ENCODE measurements at regions not wholly inside any gene's neighbourhood (a gene's known extent, or its start where the extent isn't known, plus 50 kb on each side); places are given as distances from the start of the nearest gene placed in this dataset.

- Histone ChIP-seq H3K4me3 (no peak overlapping the region), H3K4me2 (no peak overlapping the region), H3K9me3 (ENCODE audit: low read depth) (no peaks in the 10 kb centered on the region), H3K36me3 (no peaks in the 10 kb centered on the region), H3K27me3 (no peaks in the 10 kb centered on the region), H3K27ac (no peak overlapping the region), H3F3A (ENCODE audit: low read depth) (no peaks in the 10 kb centered on the region), H3K4me1 (peaks cover 13% of the 10 kb centered on the region), H4K20me1 (ENCODE audit: low read depth) (no peaks in the 10 kb centered on the region), H3K79me2 (ENCODE audit: low read depth) (no peaks in the 10 kb centered on the region), H3K9ac (no peak overlapping the region), H2AFZ (replicated peaks) (no peak overlapping the region)
- DNase-seq (ENCODE audit: low spot score): no peak
- TF ChIP-seq EZH2phosphoT487 (IDR thresholded peaks at IDR 0.05) (no peak), EZH2 (IDR thresholded peaks at IDR 0.05) (no peak)
- TF ChIP-seq, protein P1, sequence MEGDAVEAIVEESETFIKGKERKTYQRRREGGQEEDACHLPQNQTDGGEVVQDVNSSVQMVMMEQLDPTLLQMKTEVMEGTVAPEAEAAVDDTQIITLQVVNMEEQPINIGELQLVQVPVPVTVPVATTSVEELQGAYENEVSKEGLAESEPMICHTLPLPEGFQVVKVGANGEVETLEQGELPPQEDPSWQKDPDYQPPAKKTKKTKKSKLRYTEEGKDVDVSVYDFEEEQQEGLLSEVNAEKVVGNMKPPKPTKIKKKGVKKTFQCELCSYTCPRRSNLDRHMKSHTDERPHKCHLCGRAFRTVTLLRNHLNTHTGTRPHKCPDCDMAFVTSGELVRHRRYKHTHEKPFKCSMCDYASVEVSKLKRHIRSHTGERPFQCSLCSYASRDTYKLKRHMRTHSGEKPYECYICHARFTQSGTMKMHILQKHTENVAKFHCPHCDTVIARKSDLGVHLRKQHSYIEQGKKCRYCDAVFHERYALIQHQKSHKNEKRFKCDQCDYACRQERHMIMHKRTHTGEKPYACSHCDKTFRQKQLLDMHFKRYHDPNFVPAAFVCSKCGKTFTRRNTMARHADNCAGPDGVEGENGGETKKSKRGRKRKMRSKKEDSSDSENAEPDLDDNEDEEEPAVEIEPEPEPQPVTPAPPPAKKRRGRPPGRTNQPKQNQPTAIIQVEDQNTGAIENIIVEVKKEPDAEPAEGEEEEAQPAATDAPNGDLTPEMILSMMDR (IDR thresholded peaks at IDR 0.05): no peak
- no peaks in the 10 kb centered on the region for H3K36me3 Mint-ChIP-seq
- no peak overlapping the region for H3K4me3 Mint-ChIP-seq
- peaks cover 5% of the 10 kb centered on the region for H3K27me3 Mint-ChIP-seq (ENCODE audit: insufficient read depth, low read depth)
- H3K9me3 Mint-ChIP-seq: peaks cover 7% of the 10 kb centered on the region
- no peak overlapping the region for H3K27ac Mint-ChIP-seq
- H3K4me1 Mint-ChIP-seq: peaks cover 27% of the 10 kb centered on the region
Measured at GRCh38 chr6:156601152-156602065, 175.8 kb upstream of the ARID1B start.

- Histone ChIP-seq H3K4me2 (no peak overlapping the region), H3K4me3 (no peak overlapping the region), H3K27me3 (no peaks in the 10 kb centered on the region), H2AFZ (replicated peaks) (no peak overlapping the region), H3K36me3 (no peaks in the 10 kb centered on the region), H4K20me1 (ENCODE audit: low read depth) (no peaks in the 10 kb centered on the region), H3K27ac (no peak overlapping the region), H3K4me1 (peaks cover 13% of the 10 kb centered on the region), H3F3A (ENCODE audit: low read depth) (no peaks in the 10 kb centered on the region), H3K9me3 (ENCODE audit: low read depth) (no peaks in the 10 kb centered on the region), H3K9ac (no peak overlapping the region), H3K79me2 (ENCODE audit: low read depth) (no peaks in the 10 kb centered on the region)
- H3K36me3 Mint-ChIP-seq: no peaks in the 10 kb centered on the region
- H3K4me1 Mint-ChIP-seq: peaks cover 27% of the 10 kb centered on the region
- DNase-seq (ENCODE audit: low spot score): no peak
- no peak overlapping the region for H3K27ac Mint-ChIP-seq
- H3K4me3 Mint-ChIP-seq: no peak overlapping the region
- peaks cover 7% of the 10 kb centered on the region for H3K27me3 Mint-ChIP-seq (ENCODE audit: insufficient read depth, low read depth)
- H3K9me3 Mint-ChIP-seq: peaks cover 5% of the 10 kb centered on the region
- TF ChIP-seq EZH2phosphoT487 (IDR thresholded peaks at IDR 0.05) (no peak), EZH2 (IDR thresholded peaks at IDR 0.05) (no peak)
- TF ChIP-seq, protein P1 (IDR thresholded peaks at IDR 0.05): no peak
Measured at GRCh38 chr6:156600678-156601077, 176.5 kb upstream of the ARID1B start.

GRCh38 chr6:156599978-156600590 lies 177.1 kb upstream of the ARID1B start:
- Histone ChIP-seq H3K4me2 (no peak overlapping the region), H3K4me1 (peaks cover 13% of the 10 kb centered on the region), H3K9me3 (ENCODE audit: low read depth) (no peaks in the 10 kb centered on the region), H3K9ac (no peak overlapping the region), H3K27ac (no peak overlapping the region), H3K79me2 (ENCODE audit: low read depth) (no peaks in the 10 kb centered on the region), H2AFZ (replicated peaks) (peak overlapping the region; percentile 34), H3K27me3 (no peaks in the 10 kb centered on the region), H4K20me1 (ENCODE audit: low read depth) (no peaks in the 10 kb centered on the region), H3F3A (ENCODE audit: low read depth) (no peaks in the 10 kb centered on the region), H3K4me3 (no peak overlapping the region), H3K36me3 (no peaks in the 10 kb centered on the region)
- H3K9me3 Mint-ChIP-seq: peaks cover 5% of the 10 kb centered on the region
- no peak overlapping the region for H3K27ac Mint-ChIP-seq
- peaks cover 11% of the 10 kb centered on the region for H3K27me3 Mint-ChIP-seq (ENCODE audit: insufficient read depth, low read depth)
- TF ChIP-seq EZH2 (IDR thresholded peaks at IDR 0.05) (no peak), EZH2phosphoT487 (IDR thresholded peaks at IDR 0.05) (no peak)
- TF ChIP-seq, protein P1 (IDR thresholded peaks at IDR 0.05): no peak
- DNase-seq (ENCODE audit: low spot score): no peak
- no peak overlapping the region for H3K4me3 Mint-ChIP-seq
- H3K4me1 Mint-ChIP-seq: peaks cover 27% of the 10 kb centered on the region
- H3K36me3 Mint-ChIP-seq: no peaks in the 10 kb centered on the region

All from neural progenitor cell (in vitro differentiated cells).